GM12878 (cell line): ENCODE measurements at regions not wholly inside any gene's neighbourhood (a gene's known extent, or its start where the extent isn't known, plus 50 kb on each side); places are given as distances from the start of the nearest gene placed in this dataset.

Experiments used
- BMI1 ChIP-seq: fragments of 450-650 bp; IDR thresholded peaks from 2 replicates; pipeline ENCODE4 v1.6.1; 2016; ENCODE audit warnings: mild to moderate bottlenecking, moderate library complexity, borderline replicate concordance
- CREM ChIP-seq: IDR thresholded peaks from 2 replicates; pipeline ENCODE4 v1.6.1; 2014; ENCODE audit warnings: antibody characterized with exemption, low read depth
- EP300 ChIP-seq, 2 experiments: fragments of 150-350 bp in 1 of 2; IDR thresholded peaks; 2 replicates each; pipeline ENCODE4 v1.6.1; 2011 to 2012; ENCODE audit warnings: low read depth in 2 of 2, low read length in 2 of 2, borderline replicate concordance in 1 of 2, improper control_type of control experiment in 1 of 2, inconsistent platforms in 1 of 2; ENCODE audit not compliant: control insufficient read depth in 1 of 2
- FOXM1 ChIP-seq: IDR thresholded peaks from 2 replicates; pipeline ENCODE4 v1.6.1; 2012; ENCODE audit warnings: low read depth, mild to moderate bottlenecking, inconsistent platforms, low read length, moderate library complexity
- POLR2AphosphoS5 ChIP-seq: IDR thresholded peaks from 2 replicates; pipeline ENCODE4 v1.6.1; 2011; ENCODE audit warnings: mild to moderate bottlenecking, low read length, inconsistent platforms
- STAT1 ChIP-seq: fragments of 450-650 bp; conservative IDR thresholded peaks from 2 replicates; pipeline ENCODE4 v1.6.1; 2014; ENCODE audit warnings: antibody characterized with exemption, mild to moderate bottlenecking
- TF ChIP-seq, protein P1 (sequence below), 3 experiments: IDR thresholded peaks in 2 of 3; conservative IDR thresholded peaks in 1 of 3; 2 replicates each; pipeline ENCODE4 v1.5.1; 2011; ENCODE audit warnings: low read depth in 3 of 3, low read length in 3 of 3, mild to moderate bottlenecking in 3 of 3, control low read depth in 2 of 3, moderate library complexity in 2 of 3, inconsistent platforms in 1 of 3, mixed read lengths in 1 of 3; ENCODE audit not compliant: control insufficient read depth in 2 of 3, insufficient read depth in 1 of 3; ENCODE audit errors: extremely low read depth in 1 of 3
- TF ChIP-seq, protein P2 (sequence below): IDR thresholded peaks from 2 replicates; pipeline ENCODE4 v1.6.1; 2011; ENCODE audit warnings: low read depth, low read length, improper control_type of control experiment, borderline replicate concordance

DNA sequence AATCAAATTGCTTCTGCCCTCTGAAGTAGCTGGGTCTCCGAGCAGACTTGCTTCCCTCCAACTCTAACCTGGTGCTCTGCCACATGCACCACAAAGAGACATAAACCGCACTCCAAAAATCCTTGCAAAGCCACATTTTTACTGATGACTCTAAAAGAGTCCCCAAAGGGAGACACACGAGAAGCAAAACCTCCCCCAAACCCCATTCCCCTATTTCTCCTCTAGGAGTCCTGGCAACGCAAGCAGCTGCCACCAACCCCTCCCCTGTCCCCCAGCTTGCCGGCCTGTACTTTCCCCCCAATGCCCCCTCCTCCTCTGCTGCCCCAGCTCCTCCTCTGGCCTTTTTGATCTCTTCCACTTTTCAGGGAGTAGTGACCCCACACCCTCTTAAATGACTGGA, 180.1 kb upstream of the ARID1B start:
- TF ChIP-seq, protein P1, sequence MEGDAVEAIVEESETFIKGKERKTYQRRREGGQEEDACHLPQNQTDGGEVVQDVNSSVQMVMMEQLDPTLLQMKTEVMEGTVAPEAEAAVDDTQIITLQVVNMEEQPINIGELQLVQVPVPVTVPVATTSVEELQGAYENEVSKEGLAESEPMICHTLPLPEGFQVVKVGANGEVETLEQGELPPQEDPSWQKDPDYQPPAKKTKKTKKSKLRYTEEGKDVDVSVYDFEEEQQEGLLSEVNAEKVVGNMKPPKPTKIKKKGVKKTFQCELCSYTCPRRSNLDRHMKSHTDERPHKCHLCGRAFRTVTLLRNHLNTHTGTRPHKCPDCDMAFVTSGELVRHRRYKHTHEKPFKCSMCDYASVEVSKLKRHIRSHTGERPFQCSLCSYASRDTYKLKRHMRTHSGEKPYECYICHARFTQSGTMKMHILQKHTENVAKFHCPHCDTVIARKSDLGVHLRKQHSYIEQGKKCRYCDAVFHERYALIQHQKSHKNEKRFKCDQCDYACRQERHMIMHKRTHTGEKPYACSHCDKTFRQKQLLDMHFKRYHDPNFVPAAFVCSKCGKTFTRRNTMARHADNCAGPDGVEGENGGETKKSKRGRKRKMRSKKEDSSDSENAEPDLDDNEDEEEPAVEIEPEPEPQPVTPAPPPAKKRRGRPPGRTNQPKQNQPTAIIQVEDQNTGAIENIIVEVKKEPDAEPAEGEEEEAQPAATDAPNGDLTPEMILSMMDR (IDR thresholded peaks at IDR 0.05 in 2 of 3, conservative IDR thresholded peaks at IDR 0.05 in 1 of 3; ENCODE audit: control insufficient read depth in 2 of 3, extremely low read depth in 1 of 3, insufficient read depth in 1 of 3, low read depth in 3 of 3, low read length in 3 of 3), result no peak
- TF ChIP-seq EP300 (IDR thresholded peaks at IDR 0.05; ENCODE audit: borderline replicate concordance in 1 of 2, control insufficient read depth in 1 of 2, low read depth in 2 of 2, low read length in 2 of 2) (no peak), CREM (no peak), STAT1 (no peak), FOXM1 (no peak), BMI1 (no peak), POLR2AphosphoS5 (no peak)
- TF ChIP-seq, protein P2, sequence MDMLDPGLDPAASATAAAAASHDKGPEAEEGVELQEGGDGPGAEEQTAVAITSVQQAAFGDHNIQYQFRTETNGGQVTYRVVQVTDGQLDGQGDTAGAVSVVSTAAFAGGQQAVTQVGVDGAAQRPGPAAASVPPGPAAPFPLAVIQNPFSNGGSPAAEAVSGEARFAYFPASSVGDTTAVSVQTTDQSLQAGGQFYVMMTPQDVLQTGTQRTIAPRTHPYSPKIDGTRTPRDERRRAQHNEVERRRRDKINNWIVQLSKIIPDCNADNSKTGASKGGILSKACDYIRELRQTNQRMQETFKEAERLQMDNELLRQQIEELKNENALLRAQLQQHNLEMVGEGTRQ, result no peak
